H1 (cell line): ENCODE measurements at regions not wholly inside any gene's neighbourhood (a gene's known extent, or its start where the extent isn't known, plus 50 kb on each side); places are given as distances from the start of the nearest gene placed in this dataset.

Experiments
- CTCF ChIA-PET: fragments of 300-600 bp; sonication (Branson Sonifier 250); formaldehyde crosslinking; loops from one replicate; lab custom pipeline; 2021; ENCODE audit not compliant: partially characterized antibody; lab: Charles Lee
- POLR2A ChIA-PET: fragments of 300-600 bp; sonication (Branson Sonifier 250); formaldehyde crosslinking; loops from one replicate; lab custom pipeline; 2021; ENCODE audit warnings: inconsistent platforms; ENCODE audit not compliant: partially characterized antibody; lab: Charles Lee
- DNase-seq, 2 experiments: peaks; one replicate each; pipeline versions ENCODE4 v3.0.0 to v3.0.0-alpha.2; 2010 to 2022; ENCODE audit warnings: low spot score in 2 of 2, low read depth in 1 of 2, mixed read lengths in 1 of 2
- FAIRE-seq: peaks from 2 replicates; lab custom pipeline; 2011; peaks lifted over from hg19 to GRCh38; lab: Jason Lieb, UNC
- H2AFZ ChIP-seq: 2 replicates; pipeline ENCODE4 v1.8.1; 2012; ENCODE audit warnings: low read length, inconsistent platforms
- H2AK5ac ChIP-seq: 2 replicates; pipeline ENCODE4 v1.6.1; 2013; ENCODE audit warnings: low read depth, low read length
- H2BK120ac ChIP-seq: replicated peaks from 2 replicates; pipeline ENCODE3; 2013; ENCODE audit warnings: low read depth, low read length, inconsistent platforms
- H2BK12ac ChIP-seq: 2 replicates; pipeline ENCODE4 v1.6.1; 2013; ENCODE audit warnings: low read depth, low read length
- H2BK15ac ChIP-seq: 2 replicates; pipeline ENCODE4 v1.6.1; 2013; ENCODE audit warnings: low read length
- H2BK20ac ChIP-seq: 2 replicates; pipeline ENCODE4 v1.6.1; 2013; ENCODE audit warnings: low read length
- H2BK5ac ChIP-seq: 2 replicates; pipeline ENCODE4 v1.6.1; 2013; ENCODE audit warnings: low read depth, low read length
- H3K14ac ChIP-seq: 2 replicates; pipeline ENCODE4 v1.6.1; 2013; ENCODE audit warnings: inconsistent platforms; ENCODE audit not compliant: insufficient read length
- H3K18ac ChIP-seq: 2 replicates; pipeline ENCODE4 v1.6.1; 2013; ENCODE audit warnings: low read length; ENCODE audit errors: extremely low read depth
- H3K23ac ChIP-seq: 2 replicates; pipeline ENCODE4 v1.6.1; 2013; ENCODE audit warnings: inconsistent platforms; ENCODE audit not compliant: insufficient read length
- H3K23me2 ChIP-seq: 2 replicates; pipeline ENCODE4 v1.6.1; 2013; ENCODE audit warnings: low read depth, low read length
- H3K27ac ChIP-seq: 2 replicates; pipeline ENCODE4 v1.6.1; 2011; ENCODE audit warnings: low read depth, low read length, inconsistent platforms
- H3K27me3 ChIP-seq, 4 experiments: replicated peaks in 1 of 4; 1 replicate in 1 of 4; 2 replicates in 3 of 4; pipeline versions ENCODE4 v1.6.1 to v1.8.1; 2011 to 2013; ENCODE audit warnings: low read length in 3 of 4, mild to moderate bottlenecking in 3 of 4, inconsistent platforms in 2 of 4, mixed read lengths in 2 of 4, moderate library complexity in 1 of 4; ENCODE audit not compliant: control insufficient read depth in 3 of 4, insufficient read depth in 3 of 4; ENCODE audit errors: extremely low read depth in 1 of 4
- H3K36me3 ChIP-seq, 4 experiments: 2 replicates each; pipeline versions ENCODE4 v1.6.1 to v1.8.1; 2011 to 2013; ENCODE audit warnings: mild to moderate bottlenecking in 4 of 4, low read length in 3 of 4, moderate library complexity in 2 of 4, control low read depth in 1 of 4, inconsistent platforms in 1 of 4; ENCODE audit not compliant: insufficient read depth in 4 of 4, control insufficient read depth in 2 of 4
- H3K4ac ChIP-seq: replicated peaks from 2 replicates; pipeline ENCODE3; 2013; ENCODE audit warnings: low read length, low read depth, mixed read lengths, inconsistent platforms; ENCODE audit not compliant: insufficient read length
- H3K4me1 ChIP-seq, 4 experiments: replicated peaks in 1 of 4; 1 replicate in 1 of 4; 2 replicates in 3 of 4; pipeline versions ENCODE4 v1.6.1 to v1.8.1; 2011 to 2013; ENCODE audit warnings: low read length in 3 of 4, inconsistent platforms in 2 of 4, mixed read lengths in 1 of 4; ENCODE audit not compliant: insufficient read depth in 4 of 4, control insufficient read depth in 3 of 4
- H3K4me2 ChIP-seq, 2 experiments: 2 replicates each; pipeline versions ENCODE4 v1.6.1 to v1.8.1; 2011 to 2013; ENCODE audit warnings: low read depth in 2 of 2, low read length in 2 of 2, control low read depth in 1 of 2, inconsistent platforms in 1 of 2, mild to moderate bottlenecking in 1 of 2; ENCODE audit not compliant: insufficient read depth in 1 of 2
- H3K4me3 ChIP-seq, 4 experiments: fragments of 200-600, 300-600 bp in 1 of 4; sonication (generic), shearing (Covaris generic), sonication (Bioruptor Twin) in 1 of 4; 2 replicates each; pipeline versions ENCODE4 v1.5.1 to v1.8.1; 2011 to 2016; ENCODE audit warnings: low read length in 4 of 4, low read depth in 3 of 4, control low read depth in 2 of 4, inconsistent platforms in 2 of 4, mild to moderate bottlenecking in 2 of 4, mixed read lengths in 1 of 4, moderate library complexity in 1 of 4; ENCODE audit not compliant: insufficient read depth in 2 of 4; ENCODE audit errors: extremely low read depth in 1 of 4
- H3K56ac ChIP-seq: replicated peaks from 2 replicates; pipeline ENCODE3; 2013; ENCODE audit warnings: low read depth, mild to moderate bottlenecking, mixed read lengths, low read length, inconsistent platforms; ENCODE audit not compliant: insufficient read length
- H3K79me1 ChIP-seq: 2 replicates; pipeline ENCODE4 v1.6.1; 2013; ENCODE audit warnings: low read depth, low read length, control low read depth
- H3K79me2 ChIP-seq, 2 experiments: 2 replicates each; pipeline versions ENCODE4 v1.6.1 to v1.8.1; 2012 to 2013; ENCODE audit warnings: low read length in 2 of 2, mild to moderate bottlenecking in 2 of 2, inconsistent platforms in 1 of 2; ENCODE audit not compliant: insufficient read depth in 2 of 2, control insufficient read depth in 1 of 2
- H3K9ac ChIP-seq, 4 experiments: replicated peaks in 1 of 4; 1 replicate in 1 of 4; 2 replicates in 3 of 4; pipeline versions ENCODE4 v1.6.1 to v1.8.1; 2011 to 2013; ENCODE audit warnings: low read depth in 3 of 4, low read length in 3 of 4, control low read depth in 2 of 4, mild to moderate bottlenecking in 2 of 4, moderate library complexity in 2 of 4, inconsistent platforms in 1 of 4; ENCODE audit errors: extremely low read depth in 1 of 4
- H3K9me3 ChIP-seq, 2 experiments: 2 replicates each; pipeline versions ENCODE4 v1.6.1 to v1.8.1; 2012 to 2013; ENCODE audit warnings: mild to moderate bottlenecking in 2 of 2, moderate library complexity in 2 of 2, control low read depth in 1 of 2, inconsistent platforms in 1 of 2, low read depth in 1 of 2, low read length in 1 of 2, mixed read lengths in 1 of 2; ENCODE audit not compliant: insufficient read depth in 2 of 2
- H4K20me1 ChIP-seq, 2 experiments: replicated peaks in 1 of 2; 2 replicates each; pipeline versions ENCODE3 to v1.8.1; 2011 to 2013; ENCODE audit warnings: inconsistent platforms in 2 of 2, low read length in 2 of 2, mild to moderate bottlenecking in 1 of 2; ENCODE audit not compliant: insufficient read depth in 2 of 2, control insufficient read depth in 1 of 2
- H4K5ac ChIP-seq: 2 replicates; pipeline ENCODE4 v1.6.1; 2013; ENCODE audit warnings: low read length, low read depth, mixed read lengths, inconsistent platforms; ENCODE audit not compliant: insufficient read length
- H4K8ac ChIP-seq: 2 replicates; pipeline ENCODE4 v1.8.0; 2013; ENCODE audit warnings: mild to moderate bottlenecking, moderate library complexity, low read length, inconsistent platforms; ENCODE audit not compliant: insufficient read depth; ENCODE audit errors: extremely low read depth
- H4K91ac ChIP-seq: replicated peaks from 2 replicates; pipeline ENCODE3; 2013; ENCODE audit warnings: low read length, mixed read lengths, inconsistent platforms; ENCODE audit not compliant: insufficient read length
- CREB1 ChIP-seq: IDR thresholded peaks from 2 replicates; pipeline ENCODE4 v1.6.1; 2012; ENCODE audit warnings: inconsistent platforms
- E2F6 ChIP-seq: IDR thresholded peaks from 2 replicates; pipeline ENCODE4 v1.6.1; 2012; ENCODE audit warnings: inconsistent platforms
- RBBP5 ChIP-seq: IDR thresholded peaks from 2 replicates; pipeline ENCODE4 v1.7.1; 2012; ENCODE audit warnings: low read depth, mild to moderate bottlenecking, inconsistent platforms, low read length, moderate library complexity, borderline replicate concordance
- RNF2 ChIP-seq: fragments of 200-900, 300-1000 bp; sonication (generic); IDR thresholded peaks from 2 replicates; pipeline ENCODE4 v1.7.1; 2016; ENCODE audit warnings: borderline replicate concordance, low read depth, mild to moderate bottlenecking, antibody characterized with exemption, low read length; ENCODE audit not compliant: poor library complexity, severe bottlenecking; ENCODE audit errors: missing control alignments
- WGBS, 2 experiments: shearing (Covaris generic) in 1 of 2; methylation state at CpG; one replicate each; pipeline versions ENCODE4 v1.1.6 to v1.1.7; 2013 to 2015; ENCODE audit warnings: low lambda C conversion rate in 2 of 2, mixed read lengths in 2 of 2, inconsistent platforms in 1 of 2, low coverage in 1 of 2, missing lambda C conversion rate in 1 of 2; ENCODE audit not compliant: insufficient replicate concordance in 2 of 2, insufficient coverage in 1 of 2, insufficient read length in 1 of 2; ENCODE audit errors: extremely low coverage in 1 of 2, missing lambda C conversion rate in 1 of 2; 5-methylcytosine and 5-hydroxymethylcytosine counted together

- CTCF ChIA-PET: no interaction called here
- H3K23ac ChIP-seq: no peak overlapping the region
- no peak overlapping the region for H2BK120ac ChIP-seq
- no peaks in the 10 kb centered on the region for H3K4me1 ChIP-seq
- no peak overlapping the region for H2AFZ ChIP-seq
- H4K91ac ChIP-seq: no peak overlapping the region
- H3K9ac ChIP-seq: no peak overlapping the region
- no peak overlapping the region for H4K8ac ChIP-seq
- no peak overlapping the region for H3K27ac ChIP-seq
- no peak overlapping the region for H2BK12ac ChIP-seq
- no peaks in the 10 kb centered on the region for H3K27me3 ChIP-seq
- no peak overlapping the region for H3K4ac ChIP-seq
- no peak overlapping the region for H3K56ac ChIP-seq
- H3K4me3 ChIP-seq: no peak overlapping the region
- no peak overlapping the region for H3K14ac ChIP-seq
- 88% methylated on average over 2 of the region's 2 CpGs; no CpG with 5 or more reads in 1 of the 2 experiments for WGBS, 2 experiments
- H3K18ac ChIP-seq: no peak overlapping the region
- H2BK20ac ChIP-seq: no peak overlapping the region
- H3K23me2 ChIP-seq: no peaks in the 10 kb centered on the region
- no peak overlapping the region for H2BK15ac ChIP-seq
- POLR2A ChIA-PET: no interaction called here
- no peaks in the 10 kb centered on the region for H3K79me2 ChIP-seq
- no peak overlapping the region for H2BK5ac ChIP-seq
- H3K36me3 ChIP-seq: no peaks in the 10 kb centered on the region
- DNase-seq (no peak), FAIRE-seq (no peak)
- no peaks in the 10 kb centered on the region for H3K79me1 ChIP-seq
- no peaks in the 10 kb centered on the region for H3K9me3 ChIP-seq
- H2AK5ac ChIP-seq: no peak overlapping the region
- TF ChIP-seq CREB1: no peak
- TF ChIP-seq RNF2: no peak
- TF ChIP-seq RBBP5: no peak
- no peak for TF ChIP-seq E2F6
- H4K20me1 ChIP-seq: no peaks in the 10 kb centered on the region
- no peak overlapping the region for H4K5ac ChIP-seq
- no peak overlapping the region for H3K4me2 ChIP-seq
Observed at GRCh38 chr12:77354766-77355362, 289.5 kb upstream of the E2F7 start.
